Stomach smooth muscle (tissue), 2 donors: ENCODE measurements at regions not wholly inside any gene's neighbourhood (a gene's known extent, or its start where the extent isn't known, plus 50 kb on each side); places are given as distances from the start of the nearest gene placed in this dataset.

Experiments
- H3K27ac ChIP-seq: one replicate; pipeline ENCODE4 v1.7.0; 2013; ENCODE audit warnings: mild to moderate bottlenecking, low read length, inconsistent platforms
- H3K27me3 ChIP-seq, 2 donors: one replicate each; pipeline ENCODE4 v1.7.0; 2013; ENCODE audit warnings: low read length in 2 of 2; ENCODE audit not compliant: insufficient read depth in 2 of 2, control insufficient read depth in 1 of 2
- H3K36me3 ChIP-seq, 2 donors: one replicate each; pipeline ENCODE4 v1.7.0; 2013; ENCODE audit warnings: low read length in 2 of 2; ENCODE audit not compliant: control insufficient read depth in 2 of 2, insufficient read depth in 2 of 2
- H3K4me1 ChIP-seq: one replicate; pipeline ENCODE4 v1.7.0; 2013; ENCODE audit warnings: low read length; ENCODE audit not compliant: control insufficient read depth, insufficient read depth
- H3K4me3 ChIP-seq, 2 donors: one replicate each; pipeline ENCODE4 v1.7.0; 2013; ENCODE audit warnings: low read length in 2 of 2
- H3K9ac ChIP-seq, 2 donors: one replicate each; pipeline ENCODE4 v1.7.0; 2013; ENCODE audit warnings: low read length in 2 of 2, mild to moderate bottlenecking in 1 of 2
- H3K9me3 ChIP-seq, 2 donors: one replicate each; pipeline ENCODE4 v1.7.0; 2013; ENCODE audit warnings: low read length in 2 of 2; ENCODE audit not compliant: control insufficient read depth in 2 of 2
- donor health status: healthy.
- donor health status: Pancreatic carcinoma.

GRCh38 chr1:229953736-229954326 is 113.2 kb upstream of the GALNT2 start:
- no peaks in the 10 kb centered on the region for H3K36me3 ChIP-seq
- no peaks in the 10 kb centered on the region for H3K4me1 ChIP-seq
- H3K4me3 ChIP-seq = no peak overlapping the region
- no peaks in the 10 kb centered on the region for H3K9me3 ChIP-seq
- no peak overlapping the region for H3K9ac ChIP-seq
- H3K27me3 ChIP-seq = no peaks in the 10 kb centered on the region
- H3K27ac ChIP-seq = no peak overlapping the region

GRCh38 chr1:229964281-229964680 is 102.8 kb upstream of the GALNT2 start:
- Histone ChIP-seq H3K9me3 (no peaks in the 10 kb centered on the region), H3K4me3 (no peak overlapping the region), H3K9ac (no peak overlapping the region)

DNA sequence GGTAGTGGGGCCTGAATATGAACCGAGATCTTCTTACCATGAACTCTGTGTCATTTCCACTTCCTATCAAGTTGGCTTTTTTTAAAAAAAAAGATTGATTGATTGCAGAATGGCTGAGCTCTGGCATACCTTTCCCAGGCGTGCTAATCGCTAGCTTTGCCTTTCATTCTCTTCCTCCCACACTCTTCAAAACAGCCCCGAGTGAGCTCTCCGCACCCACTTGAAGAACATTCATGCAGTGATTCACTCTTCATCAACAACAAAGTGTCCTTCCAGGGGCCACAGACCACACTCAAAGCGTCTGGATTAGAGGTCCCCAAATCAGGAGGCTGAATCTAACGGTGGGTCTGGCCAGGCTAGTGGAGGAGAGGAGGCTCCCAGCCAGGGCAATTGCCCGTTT is 96.3 kb upstream of the GALNT2 start:
- H3K4me1 ChIP-seq = no peaks in the 10 kb centered on the region
- no peak overlapping the region for H3K27ac ChIP-seq
- H3K4me3 ChIP-seq = no peak overlapping the region
- H3K9ac ChIP-seq = no peak overlapping the region
- peaks cover 3 to 4% of the 10 kb centered on the region in 2 donors for H3K9me3 ChIP-seq
- H3K36me3 ChIP-seq = no peaks in the 10 kb centered on the region
- no peaks in the 10 kb centered on the region for H3K27me3 ChIP-seq

More at GRCh38 chr1:229964281-229964680, 102.8 kb upstream of the GALNT2 start:
- Histone ChIP-seq H3K27ac (no peak overlapping the region), H3K27me3 (no peaks in the 10 kb centered on the region), H3K4me1 (no peaks in the 10 kb centered on the region), H3K36me3 (no peaks in the 10 kb centered on the region)

- no peaks in the 10 kb centered on the region for H3K27me3 ChIP-seq
- H3K36me3 ChIP-seq = no peaks in the 10 kb centered on the region
- H3K4me1 ChIP-seq = no peaks in the 10 kb centered on the region
- H3K4me3 ChIP-seq = no peak overlapping the region
- no peak overlapping the region for H3K27ac ChIP-seq
- H3K9ac ChIP-seq = no peak overlapping the region
- H3K9me3 ChIP-seq = peaks cover 8% of the 10 kb centered on the region in 2 donors
Observed at GRCh38 chr1:229971141-229971540, 95.9 kb upstream of the GALNT2 start.

- Histone ChIP-seq H3K9ac (no peak overlapping the region), H3K9me3 (peaks cover 8 to 9% of the 10 kb centered on the region in 2 donors), H3K36me3 (no peaks in the 10 kb centered on the region), H3K27me3 (no peaks in the 10 kb centered on the region), H3K4me3 (no peak overlapping the region), H3K27ac (no peak overlapping the region), H3K4me1 (no peaks in the 10 kb centered on the region)
Observed at GRCh38 chr1:229972600-229973296, 94.3 kb upstream of the GALNT2 start.

- Histone ChIP-seq H3K4me3 (no peak overlapping the region), H3K36me3 (no peaks in the 10 kb centered on the region)
Observed at GRCh38 chr1:229973297-229973612, 93.8 kb upstream of the GALNT2 start.

DNA sequence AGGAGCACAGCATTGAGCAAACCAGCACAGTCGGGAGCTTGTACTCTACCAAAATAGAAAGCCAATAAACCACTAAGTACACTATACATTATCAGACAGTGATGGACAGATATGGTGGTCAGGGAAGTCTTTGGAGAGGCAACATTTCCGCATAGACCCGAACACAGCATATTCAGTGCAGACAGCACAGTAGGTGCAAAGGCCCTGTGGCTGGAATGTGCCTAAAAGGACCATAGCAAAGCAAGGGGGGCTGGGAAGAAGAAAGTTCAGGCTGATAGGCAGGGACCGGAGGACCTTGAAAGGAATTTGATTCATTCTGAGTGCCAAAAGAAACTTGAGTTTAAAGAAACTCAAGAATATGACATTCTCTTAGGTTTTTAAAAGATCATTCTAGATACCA is 92.0 kb upstream of the GALNT2 start:
- Histone ChIP-seq H3K36me3 (no peaks in the 10 kb centered on the region), H3K9me3 (peaks cover 8 to 9% of the 10 kb centered on the region in 2 donors), H3K4me3 (no peak overlapping the region), H3K4me1 (no peaks in the 10 kb centered on the region), H3K27ac (no peak overlapping the region), H3K9ac (no peak overlapping the region), H3K27me3 (no peaks in the 10 kb centered on the region)

More at GRCh38 chr1:229973297-229973612, 93.8 kb upstream of the GALNT2 start:
- Histone ChIP-seq H3K27ac (no peak overlapping the region), H3K4me1 (no peaks in the 10 kb centered on the region), H3K9me3 (peaks cover 8 to 9% of the 10 kb centered on the region in 2 donors), H3K9ac (no peak overlapping the region), H3K27me3 (no peaks in the 10 kb centered on the region)

GRCh38 chr1:229980009-229980408 is 87.0 kb upstream of the GALNT2 start:
- H3K27me3 ChIP-seq = no peaks in the 10 kb centered on the region
- peaks cover 6 to 9% of the 10 kb centered on the region in 2 donors for H3K9me3 ChIP-seq
- no peak overlapping the region for H3K4me3 ChIP-seq
- no peaks in the 10 kb centered on the region for H3K36me3 ChIP-seq
- no peak overlapping the region for H3K27ac ChIP-seq
- no peaks in the 10 kb centered on the region for H3K4me1 ChIP-seq
- H3K9ac ChIP-seq = no peak overlapping the region

DNA sequence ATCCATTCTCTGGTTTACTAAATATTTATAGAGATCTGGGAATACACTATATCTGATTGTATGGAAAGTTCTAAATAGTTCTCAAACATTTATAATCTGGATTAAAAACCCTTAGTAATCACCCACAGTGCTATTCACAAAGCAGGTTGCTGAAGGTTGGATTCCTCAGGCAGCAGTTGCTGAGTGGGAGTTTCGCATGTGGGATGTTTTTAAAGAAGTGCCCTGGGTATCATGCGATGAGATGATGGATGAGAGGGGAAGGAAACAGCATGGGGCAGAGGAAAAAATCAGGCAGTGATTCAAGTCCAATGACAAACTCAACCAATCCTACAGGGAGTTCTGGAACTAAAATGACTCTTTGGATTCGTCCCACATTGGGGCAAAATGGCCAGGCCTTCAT is 85.3 kb upstream of the GALNT2 start:
- no peak overlapping the region for H3K9ac ChIP-seq
- H3K4me3 ChIP-seq = no peak overlapping the region
- no peak overlapping the region for H3K27ac ChIP-seq
- no peaks in the 10 kb centered on the region for H3K36me3 ChIP-seq
- H3K9me3 ChIP-seq = no peaks in the 10 kb centered on the region
- H3K27me3 ChIP-seq = no peaks in the 10 kb centered on the region
- no peaks in the 10 kb centered on the region for H3K4me1 ChIP-seq

DNA sequence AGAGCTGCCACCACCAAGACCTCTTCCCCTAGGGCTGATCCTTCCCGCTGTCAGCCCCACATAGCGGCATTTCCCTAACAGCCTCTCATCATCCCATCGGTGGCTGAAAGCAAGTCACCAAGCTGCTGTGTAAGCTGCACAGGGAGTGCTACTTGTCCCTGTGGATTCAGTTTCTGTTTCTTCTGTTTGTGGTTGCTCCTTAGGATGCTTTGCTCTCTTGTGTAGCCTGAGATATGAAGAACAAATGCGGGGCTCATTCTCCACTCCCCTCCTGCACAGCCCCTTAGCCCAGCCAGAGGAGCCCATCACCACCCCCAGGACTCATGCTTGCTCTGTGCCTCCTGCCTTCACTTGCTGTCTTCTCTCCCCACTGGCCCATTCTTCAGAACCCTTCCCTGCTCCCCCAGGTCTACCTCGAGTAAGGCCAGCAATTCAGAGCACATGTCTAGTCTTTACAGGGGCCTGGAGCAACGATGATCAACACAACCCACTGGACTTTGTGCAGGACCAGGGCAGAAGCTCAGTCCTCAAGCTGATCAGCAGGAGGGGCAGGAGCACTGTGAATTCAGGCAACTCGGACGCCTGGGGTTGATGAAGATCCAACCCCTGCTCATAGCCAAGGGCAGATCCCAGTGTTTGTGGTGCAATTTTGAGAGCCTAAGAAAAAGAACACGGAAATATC is 82.6 kb upstream of the GALNT2 start:
- no peak overlapping the region for H3K27ac ChIP-seq
- H3K4me3 ChIP-seq = no peak overlapping the region
- H3K36me3 ChIP-seq = no peaks in the 10 kb centered on the region
- H3K9ac ChIP-seq = no peak overlapping the region
- no peaks in the 10 kb centered on the region for H3K27me3 ChIP-seq
- no peaks in the 10 kb centered on the region for H3K9me3 ChIP-seq
- no peaks in the 10 kb centered on the region for H3K4me1 ChIP-seq
